HL-60 (cell line): ENCODE measurements at regions not wholly inside any gene's neighbourhood (a gene's known extent, or its start where the extent isn't known, plus 50 kb on each side); places are given as distances from the start of the nearest gene placed in this dataset.

Source experiments
- CTCF ChIP-seq: IDR thresholded peaks from one replicate; pipeline ENCODE4 v1.5.1; 2011; ENCODE audit warnings: low read length, control low read depth, inconsistent platforms; ENCODE audit not compliant: insufficient read depth
- POLR2AphosphoS5 ChIP-seq: IDR thresholded peaks from 2 replicates; pipeline ENCODE4 v1.6.1; 2012; ENCODE audit warnings: low read depth
- SPI1 ChIP-seq: IDR thresholded peaks from 2 replicates; pipeline ENCODE4 v1.6.1; 2012; ENCODE audit warnings: low read depth, mild to moderate bottlenecking, borderline replicate concordance

GRCh38 chr11:70624598-70624993, 226.3 kb downstream of the CTTN start:
- TF ChIP-seq CTCF (no peak), POLR2AphosphoS5 (no peak), SPI1 (no peak)
